ENCODE measurements at regions not wholly inside any gene's neighbourhood (a gene's known extent, or its start where the extent isn't known, plus 50 kb on each side); places are given as distances from the start of the nearest gene placed in this dataset.

DNA sequence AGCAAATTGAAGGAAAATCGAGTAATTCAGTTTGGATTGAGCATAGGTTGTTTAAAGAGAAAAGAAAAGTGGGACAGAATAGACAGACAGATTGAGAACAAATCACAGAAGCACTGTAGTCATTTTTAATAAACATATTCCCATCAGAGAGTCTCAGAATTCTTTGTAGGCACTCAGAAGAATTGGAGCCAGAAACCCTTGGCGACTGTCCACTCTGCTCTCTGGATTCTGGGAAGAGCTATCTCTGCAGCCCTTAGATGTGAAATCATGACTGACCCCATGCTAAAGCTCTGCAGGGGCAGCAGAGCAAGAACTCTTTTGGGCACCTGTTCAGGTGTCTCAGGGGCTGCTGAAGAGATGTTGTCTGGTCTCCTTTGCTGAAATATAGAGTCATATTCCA is 223.7 kb upstream of the KIRREL3 start:
- ChIA-PET CTCF (no interaction called here), POLR2A (no interaction called here)
- Mint-ChIP-seq H3K9me3 (ENCODE audit: unreplicated experiment) (peaks cover 27% of the 10 kb centered on the region), H3K4me3 (ENCODE audit: unreplicated experiment) (no peak overlapping the region), H3K36me3 (ENCODE audit: insufficient read depth, unreplicated experiment) (no peaks in the 10 kb centered on the region), H3K27ac (ENCODE audit: low read depth, unreplicated experiment) (no peak overlapping the region), H3K4me1 (ENCODE audit: insufficient read depth, unreplicated experiment) (no peaks in the 10 kb centered on the region), H3K27me3 (ENCODE audit: insufficient read depth, unreplicated experiment) (peaks cover 5% of the 10 kb centered on the region)
- TF ChIP-seq, protein P1, sequence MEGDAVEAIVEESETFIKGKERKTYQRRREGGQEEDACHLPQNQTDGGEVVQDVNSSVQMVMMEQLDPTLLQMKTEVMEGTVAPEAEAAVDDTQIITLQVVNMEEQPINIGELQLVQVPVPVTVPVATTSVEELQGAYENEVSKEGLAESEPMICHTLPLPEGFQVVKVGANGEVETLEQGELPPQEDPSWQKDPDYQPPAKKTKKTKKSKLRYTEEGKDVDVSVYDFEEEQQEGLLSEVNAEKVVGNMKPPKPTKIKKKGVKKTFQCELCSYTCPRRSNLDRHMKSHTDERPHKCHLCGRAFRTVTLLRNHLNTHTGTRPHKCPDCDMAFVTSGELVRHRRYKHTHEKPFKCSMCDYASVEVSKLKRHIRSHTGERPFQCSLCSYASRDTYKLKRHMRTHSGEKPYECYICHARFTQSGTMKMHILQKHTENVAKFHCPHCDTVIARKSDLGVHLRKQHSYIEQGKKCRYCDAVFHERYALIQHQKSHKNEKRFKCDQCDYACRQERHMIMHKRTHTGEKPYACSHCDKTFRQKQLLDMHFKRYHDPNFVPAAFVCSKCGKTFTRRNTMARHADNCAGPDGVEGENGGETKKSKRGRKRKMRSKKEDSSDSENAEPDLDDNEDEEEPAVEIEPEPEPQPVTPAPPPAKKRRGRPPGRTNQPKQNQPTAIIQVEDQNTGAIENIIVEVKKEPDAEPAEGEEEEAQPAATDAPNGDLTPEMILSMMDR (IDR thresholded peaks at IDR 0.05; ENCODE audit: unreplicated experiment): no peak
- DNase-seq (ENCODE audit: unreplicated experiment): no peak
- BruUV-seq (replicated peaks): no TSS peak
- intact Hi-C loops (cut with micrococcal nuclease): no loop called here

GRCh38 chr11:127223633-127224032 is 223.1 kb upstream of the KIRREL3 start:
- Mint-ChIP-seq H3K27ac (ENCODE audit: low read depth, unreplicated experiment) (no peak overlapping the region), H3K36me3 (ENCODE audit: insufficient read depth, unreplicated experiment) (no peaks in the 10 kb centered on the region), H3K27me3 (ENCODE audit: insufficient read depth, unreplicated experiment) (no peaks in the 10 kb centered on the region), H3K4me3 (ENCODE audit: unreplicated experiment) (no peak overlapping the region), H3K9me3 (ENCODE audit: unreplicated experiment) (peaks cover 21% of the 10 kb centered on the region), H3K4me1 (ENCODE audit: insufficient read depth, unreplicated experiment) (no peaks in the 10 kb centered on the region)
- TF ChIP-seq, protein P1 (IDR thresholded peaks at IDR 0.05; ENCODE audit: unreplicated experiment): no peak
- CTCF ChIA-PET: no interaction called here
- BruUV-seq (replicated peaks): no TSS peak
- intact Hi-C loops (cut with micrococcal nuclease): no loop called here
- DNase-seq (ENCODE audit: unreplicated experiment): no peak
- POLR2A ChIA-PET: no interaction called here

DNA sequence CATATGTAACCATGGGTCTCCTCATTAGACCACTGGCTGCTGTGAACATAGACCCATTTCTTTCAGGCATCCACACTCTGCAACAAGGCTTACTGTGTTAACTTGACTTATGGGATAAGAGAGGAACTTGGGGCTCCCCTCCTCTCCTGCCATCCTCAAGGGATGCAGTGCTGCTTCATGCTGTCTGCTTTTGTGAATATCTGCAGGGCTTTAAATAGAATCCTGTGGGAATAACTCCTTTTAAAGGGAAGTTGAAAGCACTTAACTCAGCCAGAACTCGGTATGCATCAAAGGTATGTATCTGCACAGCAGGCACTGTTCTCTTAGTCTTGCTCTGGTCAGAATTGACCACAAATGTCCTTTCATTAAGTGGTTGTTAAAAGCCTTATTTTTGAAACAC is 222.5 kb upstream of the KIRREL3 start:
- Mint-ChIP-seq H3K4me1 (ENCODE audit: insufficient read depth, unreplicated experiment) (no peaks in the 10 kb centered on the region), H3K9me3 (ENCODE audit: unreplicated experiment) (peaks cover 19% of the 10 kb centered on the region), H3K4me3 (ENCODE audit: unreplicated experiment) (no peak overlapping the region), H3K27me3 (ENCODE audit: insufficient read depth, unreplicated experiment) (no peaks in the 10 kb centered on the region), H3K27ac (ENCODE audit: low read depth, unreplicated experiment) (no peak overlapping the region), H3K36me3 (ENCODE audit: insufficient read depth, unreplicated experiment) (no peaks in the 10 kb centered on the region)
- no TSS peak for BruUV-seq (replicated peaks)
- ChIA-PET POLR2A (no interaction called here), CTCF (no interaction called here)
- no peak for DNase-seq (ENCODE audit: unreplicated experiment)
- intact Hi-C loops (cut with micrococcal nuclease): no loop called here
- TF ChIP-seq, protein P1 (IDR thresholded peaks at IDR 0.05; ENCODE audit: unreplicated experiment): no peak

DNA sequence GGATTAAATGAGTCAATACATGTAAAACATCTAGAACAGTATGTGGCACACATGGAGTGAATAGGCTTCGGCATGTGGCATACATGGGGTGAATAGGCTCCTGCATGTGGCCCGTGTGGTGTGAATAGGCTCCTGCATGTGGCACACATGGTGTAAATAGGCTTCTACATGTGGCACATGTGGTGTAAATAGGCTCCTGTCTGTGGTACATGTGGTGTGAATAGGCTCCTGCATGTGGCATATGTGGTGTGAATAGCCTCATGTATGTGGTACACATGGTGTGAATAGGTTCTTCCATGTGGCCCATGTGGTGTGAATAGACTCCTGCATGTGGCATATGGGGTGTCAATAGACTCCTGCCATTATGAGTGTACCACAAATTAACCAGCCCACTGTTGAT is 219.1 kb upstream of the KIRREL3 start:
- H3K27ac Mint-ChIP-seq (ENCODE audit: low read depth, unreplicated experiment): no peak overlapping the region
- no peaks in the 10 kb centered on the region for H3K36me3 Mint-ChIP-seq (ENCODE audit: insufficient read depth, unreplicated experiment)
- TF ChIP-seq, protein P1 (IDR thresholded peaks at IDR 0.05; ENCODE audit: unreplicated experiment): no peak
- no TSS peak for BruUV-seq (replicated peaks)
- intact Hi-C loops (cut with micrococcal nuclease): no loop called here
- DNase-seq (ENCODE audit: unreplicated experiment): no peak
- ChIA-PET POLR2A (no interaction called here), CTCF (interaction anchor here (0.6 to 0.9 kb wide), 2 partner anchors 14 to 25 kb away, joined by 3 read pairs; no protein-coding TSS in a partner anchor)
- H3K9me3 Mint-ChIP-seq (ENCODE audit: unreplicated experiment): peaks cover 19% of the 10 kb centered on the region
- no peaks in the 10 kb centered on the region for H3K4me1 Mint-ChIP-seq (ENCODE audit: insufficient read depth, unreplicated experiment)
- H3K27me3 Mint-ChIP-seq (ENCODE audit: insufficient read depth, unreplicated experiment): no peaks in the 10 kb centered on the region
- H3K4me3 Mint-ChIP-seq (ENCODE audit: unreplicated experiment): no peak overlapping the region

Measured in MCF 10A (cell line).